GM19351 (cell line): ENCODE measurements at regions not wholly inside any gene's neighbourhood (a gene's known extent, or its start where the extent isn't known, plus 50 kb on each side); places are given as distances from the start of the nearest gene placed in this dataset.

ENCODE experiments used
- ATAC-seq: cut with Tn5 transposase; IDR thresholded peaks from one replicate; pipeline ENCODE4 v1.9.1; 2021; ENCODE audit warnings: mild to moderate bottlenecking, moderate library complexity; ENCODE audit not compliant: unreplicated experiment

- no peak for ATAC-seq
Observed at GRCh38 chr5:74107899-74108298, 481.9 kb downstream of the ARHGEF28 start.

- no peak for ATAC-seq
Observed at GRCh38 chr5:74105126-74105780, 479.3 kb downstream of the ARHGEF28 start.

GRCh38 chr5:74103131-74104023 is 477.4 kb downstream of the ARHGEF28 start:
- ATAC-seq = no peak

GRCh38 chr5:74100268-74100665 is 474.3 kb downstream of the ARHGEF28 start:
- ATAC-seq = no peak

- no peak for ATAC-seq
Observed at GRCh38 chr5:74099538-74100267, 473.7 kb downstream of the ARHGEF28 start.

- ATAC-seq = no peak
Observed at GRCh38 chr5:74098941-74099340, 472.9 kb downstream of the ARHGEF28 start.

- ATAC-seq = no peak
Observed at GRCh38 chr5:74098456-74098855, 472.5 kb downstream of the ARHGEF28 start.

- ATAC-seq = no peak
Observed at GRCh38 chr5:74096325-74096724, 470.3 kb downstream of the ARHGEF28 start.

- no peak for ATAC-seq
Observed at GRCh38 chr5:74095871-74096270, 469.9 kb downstream of the ARHGEF28 start.

- ATAC-seq = no peak
Observed at GRCh38 chr5:74094782-74095108, 468.7 kb downstream of the ARHGEF28 start.

- no peak for ATAC-seq
Observed at GRCh38 chr5:74094096-74094781, 468.2 kb downstream of the ARHGEF28 start.

- no peak for ATAC-seq
Observed at GRCh38 chr5:74093561-74093960, 467.6 kb downstream of the ARHGEF28 start.

GRCh38 chr5:74092766-74093165 is 466.8 kb downstream of the ARHGEF28 start:
- no peak for ATAC-seq

- no peak for ATAC-seq
Observed at GRCh38 chr5:74085782-74086181, 459.8 kb downstream of the ARHGEF28 start.

- ATAC-seq = no peak
Observed at GRCh38 chr5:74085186-74085585, 459.2 kb downstream of the ARHGEF28 start.

GRCh38 chr5:74083096-74083791 is 457.2 kb downstream of the ARHGEF28 start:
- ATAC-seq = no peak

GRCh38 chr5:74082512-74083055 is 456.6 kb downstream of the ARHGEF28 start:
- ATAC-seq = no peak

- ATAC-seq = no peak
Observed at GRCh38 chr5:74081126-74081525, 455.1 kb downstream of the ARHGEF28 start.

- ATAC-seq = no peak
Observed at GRCh38 chr5:74079971-74080556, 454.1 kb downstream of the ARHGEF28 start.
